Kidney (tissue), 13 donors: ENCODE measurements at regions not wholly inside any gene's neighbourhood (a gene's known extent, or its start where the extent isn't known, plus 50 kb on each side); places are given as distances from the start of the nearest gene placed in this dataset.

Experiments used
- DNase-seq, 5 donors: peaks; one replicate each; pipeline ENCODE4 v3.0.0-alpha.2; 2013 to 2020
- FAIRE-seq: peaks from 2 replicates; lab custom pipeline; 2012; peaks lifted over from hg19 to GRCh38; lab: Jason Lieb, UNC
- H3K27ac ChIP-seq, 2 donors: one replicate each; pipeline ENCODE4 v1.7.0; 2013; ENCODE audit warnings: low read depth in 2 of 2, low read length in 2 of 2, inconsistent platforms in 1 of 2
- H3K27me3 ChIP-seq: one replicate; pipeline ENCODE4 v1.7.1; 2013; ENCODE audit warnings: low read length, inconsistent platforms; ENCODE audit not compliant: control insufficient read depth, insufficient read depth
- H3K36me3 ChIP-seq, 3 donors: one replicate each; pipeline versions ENCODE4 v1.7.0 to v1.7.1; 2013; ENCODE audit warnings: low read length in 3 of 3, control low read depth in 1 of 3, inconsistent platforms in 1 of 3; ENCODE audit not compliant: insufficient read depth in 3 of 3, control insufficient read depth in 2 of 3
- H3K4me1 ChIP-seq, 3 donors: one replicate each; pipeline versions ENCODE4 v1.7.0 to v1.7.1; 2013; ENCODE audit warnings: low read length in 3 of 3, inconsistent platforms in 1 of 3, low read depth in 1 of 3; ENCODE audit not compliant: control insufficient read depth in 2 of 3, insufficient read depth in 2 of 3
- H3K4me3 ChIP-seq, 3 donors: one replicate each; pipeline versions ENCODE4 v1.7.0 to v1.8.1; 2013; ENCODE audit warnings: low read length in 3 of 3, control low read depth in 1 of 3, inconsistent platforms in 1 of 3
- H3K9ac ChIP-seq, 3 donors: one replicate each; pipeline versions ENCODE4 v1.7.0 to v1.7.1; 2013; ENCODE audit warnings: low read length in 3 of 3, control low read depth in 1 of 3, inconsistent platforms in 1 of 3
- H3K9me3 ChIP-seq, 3 donors: one replicate each; pipeline versions ENCODE4 v1.7.0 to v1.7.1; 2013; ENCODE audit warnings: low read length in 3 of 3, control low read depth in 1 of 3, inconsistent platforms in 1 of 3; ENCODE audit not compliant: control insufficient read depth in 2 of 3, insufficient read depth in 1 of 3
- CTCF ChIP-seq: IDR thresholded peaks from 3 replicates; pipeline ENCODE4 v1.5.1; 2012; ENCODE audit warnings: mild to moderate bottlenecking, moderate library complexity, borderline replicate concordance; ENCODE audit not compliant: insufficient read depth; ENCODE audit errors: extremely low read depth
- intact Hi-C: fragments of 100-400 bp; cut with DNase I; formaldehyde crosslinking; loops from one replicate; pipeline ENCODE4 v1.11.1; 2022
- donor health status: control.
- donor health status: control.
- donor health status: control.
- donor health status: control.
- donor health status: control.
- donor health status: DM: yes; HTN: yes; CAD: no.
- donor health status: Normal renal cell carcinoma (clear cell type).

- Histone ChIP-seq H3K4me3 (no peak overlapping the region), H3K9me3 (no peaks in the 10 kb centered on the region), H3K27ac (no peak overlapping the region), H3K36me3 (no peaks in the 10 kb centered on the region), H3K4me1 (no peaks in the 10 kb centered on the region), H3K27me3 (no peaks in the 10 kb centered on the region), H3K9ac (no peak overlapping the region)
- no peak for TF ChIP-seq CTCF
- no peak for DNase-seq
- no peak for FAIRE-seq
- intact Hi-C loops = no loop called here
These were observed 450.9 kb upstream of the TMPO start for GRCh38 chr12:98064501-98064900.

- Histone ChIP-seq H3K27ac (no peak overlapping the region), H3K27me3 (no peaks in the 10 kb centered on the region), H3K4me3 (no peak overlapping the region), H3K9ac (no peak overlapping the region), H3K9me3 (no peaks in the 10 kb centered on the region), H3K36me3 (no peaks in the 10 kb centered on the region), H3K4me1 (no peaks in the 10 kb centered on the region)
- FAIRE-seq (no peak), DNase-seq (peak in 1 of 5 donors; percentile 10)
- intact Hi-C loops = no loop called here
- TF ChIP-seq CTCF = no peak
These were observed 447.6 kb upstream of the TMPO start for GRCh38 chr12:98067795-98068194.

GRCh38 chr12:98073610-98074009, 441.8 kb upstream of the TMPO start:
- Histone ChIP-seq H3K27me3 (no peaks in the 10 kb centered on the region), H3K27ac (no peak overlapping the region), H3K9me3 (no peaks in the 10 kb centered on the region), H3K4me3 (no peak overlapping the region), H3K36me3 (no peaks in the 10 kb centered on the region), H3K9ac (no peak overlapping the region), H3K4me1 (no peaks in the 10 kb centered on the region)
- intact Hi-C loops = no loop called here
- no peak for FAIRE-seq
- no peak for DNase-seq
- TF ChIP-seq CTCF = no peak

- Histone ChIP-seq H3K4me3 (no peak overlapping the region), H3K27me3 (no peaks in the 10 kb centered on the region), H3K9me3 (no peaks in the 10 kb centered on the region), H3K4me1 (no peaks in the 10 kb centered on the region), H3K9ac (no peak overlapping the region), H3K36me3 (no peaks in the 10 kb centered on the region), H3K27ac (no peak overlapping the region)
- intact Hi-C loops = no loop called here
- TF ChIP-seq CTCF = no peak
- no peak for DNase-seq
- FAIRE-seq = no peak
These were observed 441.1 kb upstream of the TMPO start for GRCh38 chr12:98074286-98074685.
